ENCODE measurements at regions not wholly inside any gene's neighbourhood (a gene's known extent, or its start where the extent isn't known, plus 50 kb on each side); places are given as distances from the start of the nearest gene placed in this dataset.

GRCh38 chr2:192471982-192472381, 277.2 kb upstream of the TMEFF2 start:
- TF ChIP-seq PRDM1 (tag by site-specific recombination; IDR thresholded peaks at IDR 0.05) = no peak
- no peak for TF ChIP-seq CTCF (tag by site-specific recombination; IDR thresholded peaks at IDR 0.05)
- no peak for TF ChIP-seq ZNF791 (tag by site-specific recombination; IDR thresholded peaks at IDR 0.05)
- no peak for TF ChIP-seq ZBTB44 (tag by site-specific recombination; IDR thresholded peaks at IDR 0.05)
